ENCODE measurements at regions not wholly inside any gene's neighbourhood (a gene's known extent, or its start where the extent isn't known, plus 50 kb on each side); places are given as distances from the start of the nearest gene placed in this dataset.
"Not testable (repeated sequence)": the region's sequence is repeated elsewhere in the genome, so short reads cannot be mapped to it uniquely, and the experiment has no call there.

- Mint-ChIP-seq H3K27ac (no peak overlapping the region), H3K27me3 (no peaks in the 10 kb centered on the region), H3K4me3 (no peak overlapping the region), H3K4me1 (no peaks in the 10 kb centered on the region), H3K36me3 (no peaks in the 10 kb centered on the region), H3K9me3 (peaks cover 7% of the 10 kb centered on the region)
- DNase-seq = no peak
- CTCF ChIA-PET = no interaction called here
Observed at GRCh38 chr3:147471741-147472140, 62.6 kb downstream of the ZIC1 start.

GRCh38 chr3:147472846-147473245 is 63.7 kb downstream of the ZIC1 start:
- CTCF ChIA-PET = no interaction called here
- H3K36me3 Mint-ChIP-seq = no peaks in the 10 kb centered on the region
- no peak overlapping the region for H3K4me3 Mint-ChIP-seq
- H3K4me1 Mint-ChIP-seq = no peaks in the 10 kb centered on the region
- no peak for DNase-seq
- H3K27ac Mint-ChIP-seq = no peak overlapping the region
- no peaks in the 10 kb centered on the region for H3K27me3 Mint-ChIP-seq
- peaks cover 7% of the 10 kb centered on the region for H3K9me3 Mint-ChIP-seq

GRCh38 chr3:147483145-147483544 is 74.0 kb downstream of the ZIC1 start:
- CTCF ChIA-PET = no interaction called here
- Mint-ChIP-seq H3K27me3 (no peaks in the 10 kb centered on the region), H3K4me1 (no peaks in the 10 kb centered on the region), H3K9me3 (peaks cover 2% of the 10 kb centered on the region), H3K27ac (no peak overlapping the region), H3K36me3 (no peaks in the 10 kb centered on the region), H3K4me3 (no peak overlapping the region)
- no peak for DNase-seq

GRCh38 chr3:147483578-147483977 is 74.4 kb downstream of the ZIC1 start:
- no peaks in the 10 kb centered on the region for H3K27me3 Mint-ChIP-seq
- no peaks in the 10 kb centered on the region for H3K4me1 Mint-ChIP-seq
- no peaks in the 10 kb centered on the region for H3K36me3 Mint-ChIP-seq
- H3K9me3 Mint-ChIP-seq = peaks cover 2% of the 10 kb centered on the region
- no peak overlapping the region for H3K27ac Mint-ChIP-seq
- CTCF ChIA-PET = no interaction called here
- H3K4me3 Mint-ChIP-seq = no peak overlapping the region
- no peak for DNase-seq

GRCh38 chr3:147493065-147493464 is 83.9 kb downstream of the ZIC1 start:
- H3K4me3 Mint-ChIP-seq = no peak overlapping the region
- DNase-seq = no peak
- no peak overlapping the region for H3K27ac Mint-ChIP-seq
- H3K4me1 Mint-ChIP-seq = no peaks in the 10 kb centered on the region
- peaks cover 5% of the 10 kb centered on the region for H3K9me3 Mint-ChIP-seq
- no peaks in the 10 kb centered on the region for H3K36me3 Mint-ChIP-seq
- no peaks in the 10 kb centered on the region for H3K27me3 Mint-ChIP-seq
- CTCF ChIA-PET = no interaction called here

- Mint-ChIP-seq H3K27ac (no peak overlapping the region), H3K4me1 (no peaks in the 10 kb centered on the region), H3K4me3 (no peak overlapping the region), H3K9me3 (peaks cover 5% of the 10 kb centered on the region), H3K27me3 (no peaks in the 10 kb centered on the region), H3K36me3 (no peaks in the 10 kb centered on the region)
- no peak for DNase-seq
- CTCF ChIA-PET = no interaction called here
Observed at GRCh38 chr3:147493666-147494065, 84.5 kb downstream of the ZIC1 start.

- H3K27ac Mint-ChIP-seq = no peak overlapping the region
- CTCF ChIA-PET = no interaction called here
Observed at GRCh38 chr3:147497286-147497685, 88.1 kb downstream of the ZIC1 start.

GRCh38 chr3:147507638-147508286 is 98.6 kb downstream of the ZIC1 start:
- DNase-seq = no peak
- H3K27me3 Mint-ChIP-seq = no peaks in the 10 kb centered on the region
- CTCF ChIA-PET = no interaction called here

More at GRCh38 chr3:147497286-147497685, 88.1 kb downstream of the ZIC1 start:
- no peaks in the 10 kb centered on the region for H3K4me1 Mint-ChIP-seq
- no peak for DNase-seq
- H3K36me3 Mint-ChIP-seq = no peaks in the 10 kb centered on the region
- no peaks in the 10 kb centered on the region for H3K27me3 Mint-ChIP-seq
- peaks cover 3% of the 10 kb centered on the region for H3K9me3 Mint-ChIP-seq
- no peak overlapping the region for H3K4me3 Mint-ChIP-seq

GRCh38 chr3:147509448-147509847 is 100.3 kb downstream of the ZIC1 start:
- Mint-ChIP-seq H3K9me3 (no peaks in the 10 kb centered on the region), H3K27me3 (no peaks in the 10 kb centered on the region), H3K27ac (no peak overlapping the region), H3K4me3 (no peak overlapping the region), H3K36me3 (no peaks in the 10 kb centered on the region), H3K4me1 (no peaks in the 10 kb centered on the region)
- CTCF ChIA-PET = no interaction called here
- DNase-seq = no peak

More at GRCh38 chr3:147507638-147508286, 98.6 kb downstream of the ZIC1 start:
- H3K9me3 Mint-ChIP-seq = no peaks in the 10 kb centered on the region
- H3K4me1 Mint-ChIP-seq = no peaks in the 10 kb centered on the region
- H3K4me3 Mint-ChIP-seq = no peak overlapping the region
- no peaks in the 10 kb centered on the region for H3K36me3 Mint-ChIP-seq
- H3K27ac Mint-ChIP-seq = no peak overlapping the region

GRCh38 chr3:147513785-147514184 is 104.6 kb downstream of the ZIC1 start:
- Mint-ChIP-seq H3K36me3 (no peaks in the 10 kb centered on the region), H3K27ac (no peak overlapping the region), H3K4me3 (no peak overlapping the region), H3K4me1 (no peaks in the 10 kb centered on the region), H3K27me3 (no peaks in the 10 kb centered on the region), H3K9me3 (no peaks in the 10 kb centered on the region)
- CTCF ChIA-PET = no interaction called here
- DNase-seq = no peak

- CTCF ChIA-PET = no interaction called here
- no peaks in the 10 kb centered on the region for H3K36me3 Mint-ChIP-seq
- no peak for DNase-seq
- H3K9me3 Mint-ChIP-seq = no peaks in the 10 kb centered on the region
- H3K4me1 Mint-ChIP-seq = no peaks in the 10 kb centered on the region
- H3K27me3 Mint-ChIP-seq = no peaks in the 10 kb centered on the region
- H3K27ac Mint-ChIP-seq = no peak overlapping the region
- no peak overlapping the region for H3K4me3 Mint-ChIP-seq
Observed at GRCh38 chr3:147514366-147515160, 105.4 kb downstream of the ZIC1 start.

GRCh38 chr3:147518465-147518864 is 109.3 kb downstream of the ZIC1 start:
- H3K4me3 Mint-ChIP-seq = no peak overlapping the region
- DNase-seq = no peak
- H3K27ac Mint-ChIP-seq = no peak overlapping the region
- H3K9me3 Mint-ChIP-seq = no peaks in the 10 kb centered on the region
- CTCF ChIA-PET = no interaction called here
- no peaks in the 10 kb centered on the region for H3K27me3 Mint-ChIP-seq
- H3K4me1 Mint-ChIP-seq = no peaks in the 10 kb centered on the region
- H3K36me3 Mint-ChIP-seq = no peaks in the 10 kb centered on the region

- Mint-ChIP-seq H3K4me3 (no peak overlapping the region), H3K4me1 (no peaks in the 10 kb centered on the region), H3K9me3 (peaks cover 5% of the 10 kb centered on the region), H3K27ac (no peak overlapping the region), H3K36me3 (no peaks in the 10 kb centered on the region), H3K27me3 (no peaks in the 10 kb centered on the region)
- CTCF ChIA-PET = no interaction called here
- no peak for DNase-seq
Observed at GRCh38 chr3:147521646-147522045, 112.5 kb downstream of the ZIC1 start.

- CTCF ChIA-PET, DNase-seq, H3K9me3 Mint-ChIP-seq, H3K4me1 Mint-ChIP-seq, H3K4me3 Mint-ChIP-seq, H3K27me3 Mint-ChIP-seq, H3K27ac Mint-ChIP-seq, H3K36me3 Mint-ChIP-seq: not testable (repeated sequence)
Observed at GRCh38 chr3:147522780-147523179, 113.6 kb downstream of the ZIC1 start.

GRCh38 chr3:147529551-147529950 is 120.4 kb downstream of the ZIC1 start:
- CTCF ChIA-PET = no interaction called here
- H3K4me1 Mint-ChIP-seq = no peaks in the 10 kb centered on the region
- no peak overlapping the region for H3K4me3 Mint-ChIP-seq
- H3K36me3 Mint-ChIP-seq = no peaks in the 10 kb centered on the region
- H3K9me3 Mint-ChIP-seq = peaks cover 10% of the 10 kb centered on the region
- H3K27ac Mint-ChIP-seq = no peak overlapping the region
- no peak for DNase-seq
- no peaks in the 10 kb centered on the region for H3K27me3 Mint-ChIP-seq
